Esophagus (tissue), 2 donors: ENCODE measurements at regions not wholly inside any gene's neighbourhood (a gene's known extent, or its start where the extent isn't known, plus 50 kb on each side); places are given as distances from the start of the nearest gene placed in this dataset.
"Not testable (repeated sequence)": the region's sequence is repeated elsewhere in the genome, so short reads cannot be mapped to it uniquely, and the experiment has no call there.

ENCODE experiments used
- H3K27ac ChIP-seq, 2 donors: one replicate each; pipeline ENCODE4 v1.5.1; 2013; ENCODE audit warnings: low read depth in 2 of 2, mild to moderate bottlenecking in 2 of 2, inconsistent platforms in 1 of 2, low read length in 1 of 2, moderate library complexity in 1 of 2
- H3K27me3 ChIP-seq, 2 donors: one replicate each; pipeline ENCODE4 v1.6.1; 2013; ENCODE audit warnings: low read length in 2 of 2, control low read depth in 1 of 2, mild to moderate bottlenecking in 1 of 2; ENCODE audit not compliant: insufficient read depth in 2 of 2, control insufficient read depth in 1 of 2
- H3K36me3 ChIP-seq, 2 donors: one replicate each; pipeline ENCODE4 v1.6.1; 2013; ENCODE audit warnings: low read length in 1 of 2; ENCODE audit not compliant: control insufficient read depth in 2 of 2, insufficient read depth in 2 of 2
- H3K4me1 ChIP-seq, 2 donors: one replicate each; pipeline ENCODE4 v1.6.1; 2013; ENCODE audit warnings: low read length in 1 of 2; ENCODE audit not compliant: control insufficient read depth in 2 of 2, insufficient read depth in 2 of 2
- H3K4me3 ChIP-seq, 2 donors: one replicate each; pipeline ENCODE4 v1.5.1; 2013; ENCODE audit warnings: low read length in 2 of 2, mild to moderate bottlenecking in 2 of 2, low read depth in 1 of 2, moderate library complexity in 1 of 2
- H3K9me3 ChIP-seq, 2 donors: one replicate each; pipeline ENCODE4 v1.6.1; 2013; ENCODE audit warnings: mild to moderate bottlenecking in 2 of 2, low read depth in 1 of 2, low read length in 1 of 2, moderate library complexity in 1 of 2; ENCODE audit not compliant: control insufficient read depth in 2 of 2, insufficient read depth in 1 of 2
- WGBS, 2 donors: extraction: QIAGEN DNeasy Blood & Tissue Kit; methylation state at CpG; one replicate each; pipeline ENCODE4 v1.1.7; 2013; 5-methylcytosine and 5-hydroxymethylcytosine counted together
- donor health status: healthy with polysubstance abuse.
- donor health status: Bipolar disorder and iron deficiency.

DNA sequence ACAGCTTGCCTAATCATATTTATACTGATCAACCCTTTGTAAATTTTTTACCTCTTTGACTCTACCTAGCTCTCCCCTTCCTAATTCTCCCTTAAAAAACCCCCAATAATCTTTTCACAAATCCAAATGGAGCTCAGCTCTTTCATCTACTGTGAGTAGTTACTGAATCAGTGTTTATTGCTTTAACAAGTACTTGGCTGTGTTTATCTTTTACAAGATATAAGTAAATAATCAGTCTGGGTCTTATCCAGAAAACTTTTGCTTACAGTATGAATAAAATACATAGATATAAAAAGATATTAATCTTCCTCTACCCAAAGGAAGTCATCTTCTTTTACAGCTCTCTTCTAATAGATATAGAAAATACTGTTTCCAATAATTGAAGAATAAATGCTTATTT is 366.4 kb downstream of the RAP2B start:
- Histone ChIP-seq H3K36me3 (no peaks in the 10 kb centered on the region), H3K4me1 (no peaks in the 10 kb centered on the region), H3K27ac (no peak overlapping the region), H3K4me3 (no peak overlapping the region), H3K27me3 (no peaks in the 10 kb centered on the region), H3K9me3 (no peaks in the 10 kb centered on the region)

DNA sequence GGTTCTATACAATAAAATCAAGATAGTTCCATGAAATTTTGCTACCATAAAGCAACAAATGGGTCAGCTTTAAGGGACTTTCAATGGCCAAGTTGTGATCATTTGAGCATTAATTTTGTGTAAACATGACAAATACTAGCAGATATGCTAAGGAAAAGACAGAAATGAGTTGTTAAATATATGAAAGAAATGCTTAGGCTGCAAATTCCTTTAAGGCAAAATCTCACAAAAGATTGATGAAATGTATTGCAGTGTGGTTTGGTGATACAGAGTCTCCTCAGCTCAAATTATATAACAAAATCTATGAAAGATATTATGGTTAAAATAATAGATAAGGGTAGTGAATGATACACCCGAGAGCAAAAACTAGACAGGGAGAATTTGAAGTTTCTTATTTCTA is 377.2 kb downstream of the RAP2B start:
- no peaks in the 10 kb centered on the region for H3K27me3 ChIP-seq
- H3K27ac ChIP-seq, result no peak overlapping the region
- 50 to 63% methylated on average over 1 of the region's 1 CpG for WGBS, 2 donors
- H3K36me3 ChIP-seq, result no peaks in the 10 kb centered on the region
- H3K4me3 ChIP-seq, result no peak overlapping the region
- H3K9me3 ChIP-seq, result no peaks in the 10 kb centered on the region
- no peaks in the 10 kb centered on the region for H3K4me1 ChIP-seq

DNA sequence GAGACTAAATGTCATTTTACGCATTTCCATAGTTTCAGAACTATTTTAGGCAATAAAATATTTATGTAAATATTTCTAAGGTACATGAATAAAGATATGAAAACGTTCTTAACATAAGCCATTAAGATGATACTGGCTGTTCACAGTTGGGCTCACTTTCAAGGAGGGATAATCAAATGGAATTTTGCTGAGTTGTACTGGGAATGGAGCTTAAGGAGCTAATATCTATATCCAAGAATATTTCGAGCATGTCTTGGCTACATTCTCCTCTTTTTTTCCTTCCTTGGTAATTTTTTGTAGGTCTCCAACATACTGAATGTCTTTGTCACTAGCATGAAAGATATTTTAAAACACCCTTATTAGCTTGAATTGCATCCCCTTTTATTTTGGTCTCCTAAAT is 383.4 kb downstream of the RAP2B start:
- H3K4me3 ChIP-seq, result no peak overlapping the region
- no peaks in the 10 kb centered on the region for H3K36me3 ChIP-seq
- no peaks in the 10 kb centered on the region for H3K9me3 ChIP-seq
- H3K27ac ChIP-seq, result no peak overlapping the region
- H3K27me3 ChIP-seq, result no peaks in the 10 kb centered on the region
- WGBS, 2 donors, result 64 to 69% methylated on average over 3 of the region's 3 CpGs
- H3K4me1 ChIP-seq, result no peaks in the 10 kb centered on the region

DNA sequence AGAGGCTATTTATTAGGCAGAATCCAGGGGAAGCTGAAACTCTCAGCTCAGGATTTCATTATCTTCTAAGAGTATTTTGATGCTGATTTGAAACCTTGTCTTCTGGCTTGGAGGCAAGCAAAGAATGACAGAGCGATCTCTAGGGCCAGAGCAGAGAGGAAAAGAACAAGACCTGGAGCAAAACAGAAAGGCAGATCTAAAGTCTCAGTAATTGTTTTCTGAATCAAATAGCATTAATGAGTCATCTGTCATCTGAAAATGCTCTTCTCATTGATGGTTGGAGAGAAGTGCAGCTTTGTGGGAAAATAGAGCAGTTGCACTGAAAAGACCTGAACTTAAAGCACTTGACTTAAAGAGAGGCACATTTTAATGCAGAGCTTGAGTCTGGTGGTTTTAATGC is 385.9 kb downstream of the RAP2B start:
- Histone ChIP-seq H3K4me3 (no peak overlapping the region), H3K27me3 (no peaks in the 10 kb centered on the region), H3K9me3 (no peaks in the 10 kb centered on the region), H3K27ac (no peak overlapping the region), H3K36me3 (no peaks in the 10 kb centered on the region), H3K4me1 (no peaks in the 10 kb centered on the region)
- whole genome bisulfite sequencing, 2 donors, result 84% methylated on average over 1 of the region's 1 CpG

DNA sequence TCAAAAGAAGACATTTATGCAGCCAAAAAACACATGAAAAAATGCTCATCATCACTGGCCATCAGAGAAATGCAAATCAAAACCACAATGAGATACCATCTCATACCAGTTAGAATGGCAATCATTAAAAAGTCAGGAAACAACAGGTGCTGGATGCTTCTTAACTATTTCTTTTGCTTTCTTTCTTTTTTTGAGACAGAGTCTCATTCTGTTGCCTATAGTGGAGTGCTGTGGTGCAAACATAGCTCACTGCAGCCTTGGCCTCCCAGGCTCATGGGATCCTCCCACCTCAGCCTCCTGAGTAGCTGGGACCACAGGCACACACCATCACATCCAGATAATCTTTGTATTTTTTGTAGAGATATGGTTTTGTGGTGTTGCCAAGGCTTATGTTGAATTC is 387.7 kb downstream of the RAP2B start:
- H3K9me3 ChIP-seq, H3K27ac ChIP-seq, H3K36me3 ChIP-seq, H3K27me3 ChIP-seq, H3K4me3 ChIP-seq, H3K4me1 ChIP-seq: not testable (repeated sequence)

DNA sequence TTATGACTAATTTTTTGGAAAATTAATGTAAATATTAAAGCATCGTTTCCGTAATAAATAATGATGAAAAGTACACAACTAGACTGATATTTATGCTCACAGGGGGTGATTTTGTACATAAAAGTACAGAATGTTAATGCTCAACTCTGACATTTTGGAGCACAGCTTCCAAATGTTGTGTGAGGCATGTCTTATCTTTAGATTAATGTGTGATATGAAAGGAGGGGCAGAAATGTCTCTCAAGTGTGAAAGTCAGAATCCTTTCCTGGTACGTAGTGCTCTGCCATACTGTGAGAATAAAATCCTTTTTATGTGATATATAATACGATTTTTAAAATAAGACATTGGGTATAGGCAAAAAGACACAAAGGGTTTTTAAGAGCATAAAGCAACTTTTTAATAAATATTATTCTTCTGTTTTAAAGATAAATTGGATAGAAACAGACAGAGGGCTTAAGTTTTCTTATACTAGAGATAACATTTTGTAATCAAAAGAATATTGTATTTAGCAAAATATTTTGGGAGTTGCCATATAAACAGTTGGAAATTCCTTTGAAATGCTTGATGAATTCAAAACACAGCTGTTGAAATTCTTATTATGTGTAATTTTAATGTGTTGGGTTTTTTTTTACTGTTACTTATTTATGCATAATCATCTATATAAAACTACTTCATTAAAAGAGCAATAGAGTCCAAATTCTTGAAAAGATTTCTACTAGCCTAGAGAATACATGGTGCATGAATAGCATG is 389.7 kb downstream of the RAP2B start:
- Histone ChIP-seq H3K4me1 (no peaks in the 10 kb centered on the region), H3K27me3 (no peaks in the 10 kb centered on the region), H3K4me3 (no peak overlapping the region), H3K36me3 (no peaks in the 10 kb centered on the region), H3K27ac (no peak overlapping the region), H3K9me3 (no peaks in the 10 kb centered on the region)
- WGBS, 2 donors, result 56 to 63% methylated on average over 4 of the region's 4 CpGs

DNA sequence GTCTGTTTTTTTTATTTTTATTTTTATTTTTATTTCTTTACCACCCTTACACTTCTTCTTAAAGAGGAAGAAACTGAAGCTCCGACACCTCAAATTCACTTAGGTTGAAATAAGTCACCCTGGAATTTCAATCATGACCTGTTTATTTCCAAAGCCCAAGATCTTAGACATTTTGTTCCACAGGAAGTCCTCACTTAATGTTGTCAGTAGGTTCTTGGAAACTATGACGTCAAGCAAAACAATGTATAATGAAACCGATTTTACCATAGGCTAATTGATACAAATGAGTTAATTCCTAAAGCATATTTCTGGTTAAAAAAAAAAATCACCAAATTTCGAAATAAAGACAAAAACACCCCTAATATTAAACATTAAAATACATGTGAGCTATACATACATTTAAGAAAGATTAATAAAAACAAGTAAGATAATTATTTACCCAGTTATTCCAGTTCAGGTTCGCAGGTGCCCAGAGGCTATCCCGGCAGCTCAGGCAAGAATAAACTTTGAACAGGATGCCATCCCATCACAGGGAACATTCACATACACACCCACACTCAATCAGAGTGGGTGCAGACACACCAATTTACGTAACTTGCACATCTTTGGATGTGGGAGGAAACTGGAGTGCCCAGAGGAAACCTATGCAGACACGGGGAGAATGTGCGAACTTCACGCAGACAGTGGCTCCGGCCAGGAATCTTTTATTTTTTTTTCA is 391.0 kb downstream of the RAP2B start:
- H3K4me1 ChIP-seq, result no peaks in the 10 kb centered on the region
- no peaks in the 10 kb centered on the region for H3K9me3 ChIP-seq
- H3K27me3 ChIP-seq, result no peaks in the 10 kb centered on the region
- no peak overlapping the region for H3K4me3 ChIP-seq
- 72 to 74% methylated on average over 11 of the region's 11 CpGs for WGBS, 2 donors
- H3K36me3 ChIP-seq, result no peaks in the 10 kb centered on the region
- no peak overlapping the region for H3K27ac ChIP-seq

DNA sequence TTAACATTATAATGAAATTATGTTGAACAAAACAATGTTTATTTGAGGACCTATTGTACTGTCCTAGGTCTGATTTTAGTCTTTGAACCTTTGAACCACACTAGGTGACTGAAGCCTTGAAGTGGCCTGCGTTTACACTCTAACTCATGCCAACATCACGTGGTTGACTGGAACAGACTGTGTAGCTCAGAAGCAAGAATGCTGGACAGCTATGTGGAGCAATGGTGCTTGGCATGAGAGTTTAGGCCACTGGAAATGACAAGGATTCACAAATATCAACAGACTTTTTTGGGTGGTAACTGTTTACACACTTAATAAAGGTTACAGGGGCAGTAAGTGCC is 391.5 kb downstream of the RAP2B start:
- H3K36me3 ChIP-seq, result no peaks in the 10 kb centered on the region
- H3K4me3 ChIP-seq, result no peak overlapping the region
- H3K27ac ChIP-seq, result no peak overlapping the region
- WGBS, 2 donors, result 65 to 70% methylated on average over 2 of the region's 2 CpGs
- no peaks in the 10 kb centered on the region for H3K27me3 ChIP-seq
- H3K4me1 ChIP-seq, result no peaks in the 10 kb centered on the region
- no peaks in the 10 kb centered on the region for H3K9me3 ChIP-seq

DNA sequence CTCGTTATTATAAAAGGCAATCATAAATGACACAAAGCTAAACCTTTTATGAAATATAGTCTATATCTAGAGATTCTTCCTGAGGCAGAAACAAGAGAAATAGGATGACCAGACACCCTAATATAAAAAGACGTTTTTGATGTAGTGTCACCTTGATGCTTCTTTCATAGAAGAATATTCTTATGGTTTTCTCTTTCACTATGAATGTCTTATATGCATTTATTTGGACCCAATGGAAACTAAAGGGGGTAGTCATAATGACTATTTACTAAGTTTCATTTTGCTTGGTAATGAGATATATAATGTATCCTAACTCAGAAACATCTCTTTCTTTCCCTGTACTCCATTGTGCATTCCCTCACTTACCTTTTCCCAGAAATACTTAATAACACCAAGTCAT is 393.9 kb downstream of the RAP2B start:
- 33 to 62% methylated on average over 2 of the region's 2 CpGs for WGBS, 2 donors
- no peaks in the 10 kb centered on the region for H3K4me1 ChIP-seq
- H3K27me3 ChIP-seq, result no peaks in the 10 kb centered on the region
- no peak overlapping the region for H3K4me3 ChIP-seq
- H3K9me3 ChIP-seq, result no peaks in the 10 kb centered on the region
- no peaks in the 10 kb centered on the region for H3K36me3 ChIP-seq
- no peak overlapping the region for H3K27ac ChIP-seq

DNA sequence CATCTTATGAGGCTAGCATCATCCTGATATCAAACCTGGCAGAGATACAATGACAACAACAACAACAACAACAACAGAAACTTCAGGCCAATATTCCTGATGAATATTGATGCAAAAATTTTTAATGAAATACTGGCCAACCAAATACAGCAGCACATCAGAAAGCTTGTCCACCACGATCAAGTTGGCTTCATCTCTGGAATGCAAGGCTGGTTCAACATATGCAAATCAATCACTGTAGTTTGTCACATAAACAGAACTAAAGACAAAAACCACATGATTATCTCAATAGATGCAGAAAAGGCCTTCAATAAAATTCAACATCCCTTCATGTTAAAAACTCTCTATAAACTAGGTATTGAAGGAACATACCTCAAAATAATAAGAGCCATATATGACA is 397.3 kb downstream of the RAP2B start:
- WGBS, 2 donors, result 73 to 79% methylated on average over 1 of the region's 1 CpG
- H3K4me1 ChIP-seq, H3K9me3 ChIP-seq, H3K27me3 ChIP-seq, H3K36me3 ChIP-seq, H3K27ac ChIP-seq, H3K4me3 ChIP-seq: not testable (repeated sequence)
